ENCODE measurements at regions not wholly inside any gene's neighbourhood (a gene's known extent, or its start where the extent isn't known, plus 50 kb on each side); places are given as distances from the start of the nearest gene placed in this dataset.

DNA sequence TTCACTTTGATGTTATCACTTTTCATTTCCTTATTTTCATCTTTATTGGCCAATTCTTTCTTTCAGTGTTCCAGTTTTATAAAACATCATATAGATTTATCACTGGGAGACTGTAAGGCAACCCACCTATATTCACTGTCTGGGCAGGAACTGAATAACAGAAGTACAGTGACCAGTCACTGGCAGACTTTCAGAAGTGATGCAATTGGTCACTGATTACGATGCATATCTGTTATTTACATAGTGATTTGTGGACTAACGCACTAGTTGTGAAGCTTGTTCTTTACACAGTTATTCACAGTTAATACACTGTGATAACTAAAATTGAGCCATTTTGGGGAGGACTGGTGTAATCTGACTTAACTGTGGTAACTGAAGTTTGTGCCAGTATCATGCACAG, 190.2 kb upstream of the DPH6 start:
- Histone ChIP-seq H3K79me2 (ENCODE audit: control insufficient read depth, low read length) (no peaks in the 10 kb centered on the region), H3K4me1 (ENCODE audit: control insufficient read depth, low read length) (no peaks in the 10 kb centered on the region), H4K20me1 (ENCODE audit: control insufficient read depth, insufficient read depth, low read depth, low read length) (no peaks in the 10 kb centered on the region), H3K9me2 (replicated peaks; ENCODE audit: control insufficient read depth, low read length) (no peaks in the 10 kb centered on the region), H3K36me3 (ENCODE audit: control insufficient read depth, low read length) (no peaks in the 10 kb centered on the region), H3K4me2 (ENCODE audit: low read length) (no peak overlapping the region), H3F3A (ENCODE audit: control insufficient read depth, insufficient read depth) (0 out of 2 replicates have a peak, but pooled peaks cover 3% of the 10 kb centered on the region), H3K4me3 (ENCODE audit: low read length) (no peak overlapping the region), H3K27ac (ENCODE audit: low read depth, low read length) (no peak overlapping the region), H3K9me3 (ENCODE audit: control insufficient read depth, insufficient read depth, low read length) (no peaks in the 10 kb centered on the region), H3K27me3 (ENCODE audit: control insufficient read depth, low read length) (no peaks in the 10 kb centered on the region)
- no peak for TF ChIP-seq EZH2phosphoT487 (IDR thresholded peaks at IDR 0.05; ENCODE audit: borderline replicate concordance, low read length)
- TF ChIP-seq, protein P1, sequence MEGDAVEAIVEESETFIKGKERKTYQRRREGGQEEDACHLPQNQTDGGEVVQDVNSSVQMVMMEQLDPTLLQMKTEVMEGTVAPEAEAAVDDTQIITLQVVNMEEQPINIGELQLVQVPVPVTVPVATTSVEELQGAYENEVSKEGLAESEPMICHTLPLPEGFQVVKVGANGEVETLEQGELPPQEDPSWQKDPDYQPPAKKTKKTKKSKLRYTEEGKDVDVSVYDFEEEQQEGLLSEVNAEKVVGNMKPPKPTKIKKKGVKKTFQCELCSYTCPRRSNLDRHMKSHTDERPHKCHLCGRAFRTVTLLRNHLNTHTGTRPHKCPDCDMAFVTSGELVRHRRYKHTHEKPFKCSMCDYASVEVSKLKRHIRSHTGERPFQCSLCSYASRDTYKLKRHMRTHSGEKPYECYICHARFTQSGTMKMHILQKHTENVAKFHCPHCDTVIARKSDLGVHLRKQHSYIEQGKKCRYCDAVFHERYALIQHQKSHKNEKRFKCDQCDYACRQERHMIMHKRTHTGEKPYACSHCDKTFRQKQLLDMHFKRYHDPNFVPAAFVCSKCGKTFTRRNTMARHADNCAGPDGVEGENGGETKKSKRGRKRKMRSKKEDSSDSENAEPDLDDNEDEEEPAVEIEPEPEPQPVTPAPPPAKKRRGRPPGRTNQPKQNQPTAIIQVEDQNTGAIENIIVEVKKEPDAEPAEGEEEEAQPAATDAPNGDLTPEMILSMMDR (IDR thresholded peaks at IDR 0.05; ENCODE audit: low read depth, low read length, poor library complexity, severe bottlenecking) = no peak

DNA sequence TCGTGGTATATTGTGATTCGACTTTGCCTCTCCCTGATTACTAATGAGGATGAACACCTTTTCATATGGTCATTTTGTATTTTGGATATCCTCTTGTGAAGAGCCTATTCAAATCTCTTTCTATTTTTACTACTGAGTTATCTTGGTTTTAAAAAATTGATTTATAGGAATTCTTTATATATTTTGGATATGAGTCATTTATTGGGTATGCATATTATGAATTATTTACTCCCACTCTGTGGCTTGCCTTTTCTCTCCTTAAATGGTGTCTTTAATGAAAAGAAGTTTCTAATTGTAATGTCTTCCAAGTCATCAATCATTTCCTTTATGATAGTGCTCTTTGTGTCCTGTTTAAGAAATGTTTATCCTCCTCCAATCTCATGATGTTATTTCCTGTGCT, 191.5 kb upstream of the DPH6 start:
- Histone ChIP-seq H3F3A (ENCODE audit: control insufficient read depth, insufficient read depth) (no peaks in the 10 kb centered on the region), H3K4me2 (ENCODE audit: low read length) (no peak overlapping the region), H3K36me3 (ENCODE audit: control insufficient read depth, low read length) (no peaks in the 10 kb centered on the region), H3K9me3 (ENCODE audit: control insufficient read depth, insufficient read depth, low read length) (no peaks in the 10 kb centered on the region), H3K9me2 (replicated peaks; ENCODE audit: control insufficient read depth, low read length) (no peaks in the 10 kb centered on the region), H3K79me2 (ENCODE audit: control insufficient read depth, low read length) (no peaks in the 10 kb centered on the region), H3K4me3 (ENCODE audit: low read length) (no peak overlapping the region), H4K20me1 (ENCODE audit: control insufficient read depth, insufficient read depth, low read depth, low read length) (no peaks in the 10 kb centered on the region), H3K27me3 (ENCODE audit: control insufficient read depth, low read length) (no peaks in the 10 kb centered on the region), H3K4me1 (ENCODE audit: control insufficient read depth, low read length) (no peaks in the 10 kb centered on the region), H3K27ac (ENCODE audit: low read depth, low read length) (no peak overlapping the region)
- no peak for TF ChIP-seq EZH2phosphoT487 (IDR thresholded peaks at IDR 0.05; ENCODE audit: borderline replicate concordance, low read length)
- TF ChIP-seq, protein P1 (IDR thresholded peaks at IDR 0.05; ENCODE audit: low read depth, low read length, poor library complexity, severe bottlenecking) = no peak

DNA sequence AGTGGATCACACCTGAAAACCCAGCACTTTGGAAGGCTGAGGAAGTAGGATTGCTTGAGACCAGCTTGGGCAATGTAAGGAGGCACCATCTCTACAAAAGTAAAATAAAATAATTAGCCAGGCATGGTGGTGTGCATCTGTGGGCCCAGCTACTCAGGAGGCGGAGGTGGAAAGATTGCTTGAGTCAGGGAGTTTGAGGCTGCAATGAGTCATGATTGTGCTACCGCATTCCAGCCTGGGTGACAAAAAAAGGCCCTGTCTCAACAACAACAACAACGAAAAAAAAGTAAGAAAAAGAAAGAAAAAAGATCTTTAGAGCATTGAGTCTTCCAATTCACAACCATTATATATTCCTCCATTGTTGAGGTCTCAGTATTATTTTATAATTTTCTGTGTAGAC, 192.4 kb upstream of the DPH6 start:
- H3F3A ChIP-seq (ENCODE audit: control insufficient read depth, insufficient read depth) = no peaks in the 10 kb centered on the region
- H3K9me2 ChIP-seq (replicated peaks; ENCODE audit: control insufficient read depth, low read length) = no peaks in the 10 kb centered on the region
- peaks cover 5% of the 10 kb centered on the region; the same call in 1 of the 2 replicates for H3K9me3 ChIP-seq (ENCODE audit: control insufficient read depth, insufficient read depth, low read length)
- TF ChIP-seq, protein P1 (IDR thresholded peaks at IDR 0.05; ENCODE audit: low read depth, low read length, poor library complexity, severe bottlenecking) = no peak
- TF ChIP-seq EZH2phosphoT487 (IDR thresholded peaks at IDR 0.05; ENCODE audit: borderline replicate concordance, low read length) = no peak
- no peak overlapping the region for H3K4me2 ChIP-seq (ENCODE audit: low read length)
- H3K27me3 ChIP-seq (ENCODE audit: control insufficient read depth, low read length) = no peaks in the 10 kb centered on the region
- H3K36me3 ChIP-seq (ENCODE audit: control insufficient read depth, low read length) = no peaks in the 10 kb centered on the region
- no peak overlapping the region for H3K27ac ChIP-seq (ENCODE audit: low read depth, low read length)
- no peaks in the 10 kb centered on the region for H4K20me1 ChIP-seq (ENCODE audit: control insufficient read depth, insufficient read depth, low read depth, low read length)
- no peak overlapping the region for H3K4me3 ChIP-seq (ENCODE audit: low read length)
- H3K79me2 ChIP-seq (ENCODE audit: control insufficient read depth, low read length) = no peaks in the 10 kb centered on the region
- H3K4me1 ChIP-seq (ENCODE audit: control insufficient read depth, low read length) = no peaks in the 10 kb centered on the region
